AG09319 (cell line): ENCODE measurements at regions not wholly inside any gene's neighbourhood (a gene's known extent, or its start where the extent isn't known, plus 50 kb on each side); places are given as distances from the start of the nearest gene placed in this dataset.
"Not testable (repeated sequence)": the region's sequence is repeated elsewhere in the genome, so short reads cannot be mapped to it uniquely, and the experiment has no call there.

Source experiments
- DNase-seq: peaks from one replicate; pipeline ENCODE4 v3.0.0-alpha.2; 2010; ENCODE audit warnings: low read depth; ENCODE audit errors: extremely low read depth
- TF ChIP-seq, protein P1 (sequence below): IDR thresholded peaks from 2 replicates; pipeline ENCODE4 v1.5.1; 2011; ENCODE audit warnings: low read depth, mild to moderate bottlenecking, inconsistent platforms, low read length, moderate library complexity

DNA sequence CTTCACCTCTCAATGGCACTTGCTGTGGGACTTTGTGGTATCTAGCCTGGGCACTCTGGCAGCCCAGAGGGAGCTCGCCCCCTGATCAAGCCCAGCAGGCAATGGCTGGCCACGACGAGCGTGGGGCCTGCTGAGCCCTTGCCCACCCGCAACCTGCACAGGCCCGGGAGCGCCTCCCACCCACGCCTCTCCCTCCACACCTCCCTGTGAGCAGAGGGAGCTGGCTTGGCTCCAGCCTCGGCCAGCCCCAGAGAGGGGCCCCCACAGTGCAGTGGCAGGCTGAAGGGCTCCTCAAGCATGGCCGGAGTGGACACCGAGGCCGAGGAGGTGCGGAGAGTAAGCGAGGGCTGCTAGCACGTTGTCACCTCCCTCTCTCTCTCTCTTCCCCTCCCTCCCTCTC is 595.8 kb downstream of the TRIML1 start:
- TF ChIP-seq, protein P1, sequence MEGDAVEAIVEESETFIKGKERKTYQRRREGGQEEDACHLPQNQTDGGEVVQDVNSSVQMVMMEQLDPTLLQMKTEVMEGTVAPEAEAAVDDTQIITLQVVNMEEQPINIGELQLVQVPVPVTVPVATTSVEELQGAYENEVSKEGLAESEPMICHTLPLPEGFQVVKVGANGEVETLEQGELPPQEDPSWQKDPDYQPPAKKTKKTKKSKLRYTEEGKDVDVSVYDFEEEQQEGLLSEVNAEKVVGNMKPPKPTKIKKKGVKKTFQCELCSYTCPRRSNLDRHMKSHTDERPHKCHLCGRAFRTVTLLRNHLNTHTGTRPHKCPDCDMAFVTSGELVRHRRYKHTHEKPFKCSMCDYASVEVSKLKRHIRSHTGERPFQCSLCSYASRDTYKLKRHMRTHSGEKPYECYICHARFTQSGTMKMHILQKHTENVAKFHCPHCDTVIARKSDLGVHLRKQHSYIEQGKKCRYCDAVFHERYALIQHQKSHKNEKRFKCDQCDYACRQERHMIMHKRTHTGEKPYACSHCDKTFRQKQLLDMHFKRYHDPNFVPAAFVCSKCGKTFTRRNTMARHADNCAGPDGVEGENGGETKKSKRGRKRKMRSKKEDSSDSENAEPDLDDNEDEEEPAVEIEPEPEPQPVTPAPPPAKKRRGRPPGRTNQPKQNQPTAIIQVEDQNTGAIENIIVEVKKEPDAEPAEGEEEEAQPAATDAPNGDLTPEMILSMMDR, result no peak
- DNase-seq, result no peak

DNA sequence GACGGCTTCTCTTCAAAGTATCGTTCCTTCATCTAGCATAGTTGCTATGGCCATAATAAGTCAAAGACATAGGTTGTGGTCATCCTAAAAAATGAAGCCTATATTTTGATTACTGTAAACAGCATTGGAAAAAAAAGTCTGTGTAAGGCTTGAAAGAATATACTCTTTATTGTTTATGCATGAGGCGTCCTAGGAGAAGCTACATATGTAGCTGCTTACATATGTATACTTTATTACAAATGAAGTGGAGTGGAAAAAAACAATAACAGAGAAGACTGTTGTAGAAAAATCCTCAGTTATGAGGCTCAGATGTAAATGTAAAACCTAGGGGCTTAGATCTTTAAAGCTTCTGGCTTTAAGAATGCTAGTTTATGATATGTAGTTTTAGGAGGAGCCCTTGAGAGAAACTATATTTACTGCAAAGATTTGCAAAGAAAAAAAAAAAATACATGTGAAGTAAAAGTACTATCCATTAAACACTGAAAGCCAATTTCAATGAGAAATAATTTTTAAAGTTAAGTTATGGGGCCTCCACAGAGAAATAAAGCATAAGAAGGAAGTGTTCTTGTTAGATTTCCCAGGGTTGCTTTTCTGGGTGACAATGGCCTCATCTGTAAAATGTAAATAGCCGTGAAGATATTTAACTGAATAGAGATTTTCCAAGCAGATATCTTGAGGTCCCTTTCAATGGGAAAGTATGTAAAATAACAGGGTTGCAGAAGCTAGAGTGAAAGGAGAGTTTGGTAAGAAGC is 598.2 kb downstream of the TRIML1 start:
- no peak for DNase-seq
- TF ChIP-seq, protein P1, result no peak

DNA sequence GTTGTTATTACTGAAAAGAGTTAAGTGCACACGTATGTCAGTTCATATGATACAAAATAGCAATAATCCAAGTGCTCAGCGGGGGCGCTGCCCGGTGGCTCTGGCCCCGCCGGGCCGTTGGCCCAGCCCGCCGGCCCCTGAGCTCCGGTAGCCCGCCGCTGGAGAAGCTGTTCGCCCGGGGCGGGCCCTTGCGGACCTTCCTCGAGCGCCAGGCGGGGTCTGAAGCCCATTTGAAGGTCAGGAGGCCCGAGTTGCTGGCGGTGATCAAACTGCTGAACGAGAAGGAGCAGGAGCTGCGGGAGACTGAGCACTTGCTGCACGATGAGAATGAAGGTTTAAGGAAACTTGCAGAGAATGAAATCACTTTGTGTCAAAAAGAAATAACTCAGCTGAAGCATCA is 599.0 kb downstream of the TRIML1 start:
- not testable (repeated sequence) for DNase-seq

DNA sequence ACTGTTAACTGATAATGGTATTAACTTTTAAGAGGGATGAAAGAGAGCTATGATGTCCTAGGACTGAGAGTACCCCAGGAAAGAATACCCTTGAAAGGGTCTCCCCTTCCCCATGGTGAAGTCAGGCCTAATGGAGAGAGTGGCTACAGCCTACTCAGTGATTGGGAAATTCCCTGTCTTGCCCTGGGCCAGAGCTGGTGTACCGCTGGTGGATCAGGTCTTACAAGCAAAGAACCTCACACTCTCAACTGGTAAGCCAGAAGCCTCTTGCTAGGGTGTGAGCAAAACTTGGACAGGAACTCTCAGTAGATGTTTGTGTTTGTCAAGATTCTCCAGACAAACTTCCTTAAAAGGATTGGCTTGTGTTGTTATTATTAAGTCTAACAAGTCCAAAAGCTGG is 600.9 kb downstream of the TRIML1 start:
- DNase-seq, result not testable (repeated sequence)

DNA sequence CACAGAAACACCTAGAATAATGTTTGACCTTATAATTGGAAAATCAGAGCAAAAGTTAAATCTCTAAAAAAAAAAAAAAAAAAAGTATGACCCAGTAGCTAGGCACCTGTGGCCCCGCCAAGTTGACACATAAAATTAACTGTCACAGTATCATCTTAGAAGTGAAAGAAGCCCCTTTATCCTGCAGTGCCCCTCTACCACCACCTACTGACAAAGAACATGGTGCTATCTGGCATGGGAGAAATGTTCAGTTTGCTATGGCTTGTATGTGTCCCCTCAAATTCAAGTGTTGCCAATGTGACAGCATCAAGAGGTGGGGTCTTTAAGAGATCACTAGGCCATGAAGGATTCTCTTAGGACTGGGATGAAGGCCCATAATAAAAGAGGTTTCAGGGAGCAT is 601.5 kb downstream of the TRIML1 start:
- not testable (repeated sequence) for DNase-seq

DNA sequence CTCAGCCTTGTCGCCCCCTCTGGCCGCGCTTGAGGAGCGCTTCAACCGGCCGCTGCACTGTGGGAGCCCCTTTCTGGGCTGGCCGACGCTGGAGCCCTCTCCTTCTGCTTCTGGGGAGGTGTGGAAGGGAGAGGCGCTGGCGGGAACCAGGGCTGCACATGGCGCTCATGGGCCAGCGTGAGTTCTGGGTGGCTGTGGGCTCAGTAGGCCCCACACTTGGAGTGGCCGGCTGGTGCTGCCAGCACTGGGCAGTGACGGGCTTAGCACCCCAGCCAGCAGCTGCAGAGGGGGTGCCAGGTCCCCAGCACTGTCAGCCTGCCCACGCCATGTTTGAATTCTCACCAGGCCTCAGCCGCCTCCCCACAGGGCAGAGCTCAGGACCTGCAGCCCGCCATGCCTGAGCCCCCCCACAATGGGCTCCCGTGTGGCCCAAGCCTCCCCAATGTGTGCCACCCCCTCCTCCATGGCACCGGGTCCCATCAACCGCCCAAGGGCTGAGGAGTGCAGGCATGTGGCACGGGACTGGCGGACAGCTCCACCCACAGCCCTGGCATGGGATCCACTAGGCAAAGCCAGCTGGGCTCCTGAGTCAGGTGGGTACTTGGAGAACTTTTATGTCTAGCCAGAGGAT is 615.2 kb downstream of the TRIML1 start:
- TF ChIP-seq, protein P1, result no peak
- no peak for DNase-seq

DNA sequence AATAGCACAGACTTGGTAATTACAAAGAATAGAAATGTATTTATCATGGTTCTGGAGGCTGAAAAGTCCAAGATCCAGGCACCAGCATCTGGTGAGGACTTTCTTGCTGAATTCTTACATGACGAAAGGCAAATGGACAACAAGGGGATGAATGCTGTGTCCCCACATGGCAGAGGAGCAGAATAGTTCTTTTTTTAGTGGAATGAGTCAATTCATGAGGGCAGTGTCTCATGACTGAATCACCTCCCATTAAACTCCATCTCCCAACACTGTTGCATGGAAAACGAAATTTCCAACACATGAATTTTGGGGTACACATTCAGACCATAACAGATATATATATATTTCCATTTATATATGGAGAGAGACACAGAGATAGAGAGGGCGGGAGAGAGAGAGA is 628.3 kb downstream of the TRIML1 start:
- DNase-seq, result no peak
- TF ChIP-seq, protein P1, result no peak

DNA sequence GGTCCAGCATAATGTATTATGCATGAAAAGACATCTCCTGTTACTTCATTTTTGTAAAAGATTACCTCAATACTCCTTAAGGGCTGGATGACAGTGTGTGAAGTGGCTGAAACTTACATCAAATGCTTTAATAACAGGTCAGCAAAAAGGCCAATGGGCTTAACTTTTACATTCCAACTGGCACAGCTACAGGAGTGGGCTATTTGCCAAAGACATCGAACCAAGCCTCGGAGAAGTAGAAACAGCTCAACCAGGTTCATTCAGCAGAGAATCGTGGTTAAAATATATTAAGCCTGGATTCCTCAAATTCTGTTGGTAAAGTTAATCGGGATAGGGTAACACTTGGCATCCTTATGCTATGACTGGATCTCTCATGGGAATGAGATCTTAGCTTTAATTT is 639.7 kb downstream of the TRIML1 start:
- no peak for DNase-seq
- TF ChIP-seq, protein P1, result no peak

DNA sequence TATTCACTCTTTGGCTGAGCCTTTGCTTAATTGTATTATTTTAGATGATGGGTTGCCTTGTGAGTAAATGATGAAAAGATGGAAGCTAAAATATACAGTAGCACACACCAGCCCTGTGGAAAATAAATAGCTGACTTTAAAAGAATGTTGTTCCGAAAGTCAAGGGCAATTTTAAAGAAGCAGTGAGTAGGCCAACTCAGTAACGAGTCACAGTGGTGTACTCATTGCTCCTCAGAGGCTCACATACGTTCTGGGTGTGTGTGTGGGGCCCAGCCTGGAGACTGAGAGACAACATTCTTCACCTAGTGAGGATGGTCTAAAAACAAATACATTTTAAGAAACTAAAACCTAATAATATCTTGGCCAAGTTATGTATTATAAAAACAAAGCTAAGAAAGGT is 640.3 kb downstream of the TRIML1 start:
- TF ChIP-seq, protein P1, result no peak
- DNase-seq, result no peak
